ENCODE measurements at regions not wholly inside any gene's neighbourhood (a gene's known extent, or its start where the extent isn't known, plus 50 kb on each side); places are given as distances from the start of the nearest gene placed in this dataset.

GRCh38 chr5:64110222-64110621, 55.4 kb upstream of the RNF180 start:
- DNase-seq, result no peak
- H2AFZ ChIP-seq (ENCODE audit: low read depth, low read length), result no peak overlapping the region
- H3K27ac ChIP-seq (ENCODE audit: low read length, poor library complexity, severe bottlenecking), result no peak overlapping the region
- H2BK5ac ChIP-seq (ENCODE audit: low read depth, low read length, poor library complexity, severe bottlenecking), result no peak overlapping the region
- H3K4me1 ChIP-seq (ENCODE audit: control insufficient read depth, insufficient read depth, low read depth, low read length), result no peaks in the 10 kb centered on the region
- H3K23ac ChIP-seq (ENCODE audit: low read length in 2 of 2), result no peak overlapping the region
- H3K4me2 ChIP-seq (ENCODE audit: low read length, poor library complexity, severe bottlenecking), result no peak overlapping the region
- no peak overlapping the region for H3K4me3 ChIP-seq (ENCODE audit: insufficient read depth in 1 of 2, low read depth in 1 of 2, low read length in 2 of 2)
- H4K91ac ChIP-seq (ENCODE audit: low read length), result no peak overlapping the region
- no peaks in the 10 kb centered on the region for H3K79me1 ChIP-seq (replicated peaks; ENCODE audit: low read length, poor library complexity, severe bottlenecking)
- no peak overlapping the region for H2BK12ac ChIP-seq (ENCODE audit: low read length in 2 of 2)
- no peak overlapping the region for H3K18ac ChIP-seq (ENCODE audit: low read depth in 1 of 2, low read length in 2 of 2)
- H3K4ac ChIP-seq (ENCODE audit: low read depth in 1 of 2, low read length in 2 of 2), result no peak overlapping the region
- H3K9me3 ChIP-seq (ENCODE audit: control insufficient read depth, low read length), result peaks cover 4% of the 10 kb centered on the region
- H2BK120ac ChIP-seq (ENCODE audit: low read depth, low read length), result no peak overlapping the region
- no peak overlapping the region for H2BK15ac ChIP-seq (ENCODE audit: low read depth, poor library complexity, severe bottlenecking)
- H3K36me3 ChIP-seq (ENCODE audit: control insufficient read depth in 1 of 2, insufficient read depth in 2 of 2, low read depth in 1 of 2, low read length in 2 of 2), result no peaks in the 10 kb centered on the region
- no peak overlapping the region for H3K14ac ChIP-seq (ENCODE audit: low read length in 2 of 2)
- no peak overlapping the region for H2AK5ac ChIP-seq (ENCODE audit: low read length, severe bottlenecking)
- no peak overlapping the region for H3K9ac ChIP-seq (ENCODE audit: low read length)
- WGBS, result 53% methylated on average over 2 of the region's 2 CpGs
- H3K27me3 ChIP-seq (ENCODE audit: control insufficient read depth in 1 of 2, insufficient read depth in 1 of 2, low read length in 2 of 2), result no peaks in the 10 kb centered on the region
- H4K8ac ChIP-seq (ENCODE audit: low read length), result no peak overlapping the region

GRCh38 chr5:64108674-64109073, 57.0 kb upstream of the RNF180 start:
- Histone ChIP-seq H3K18ac (ENCODE audit: low read depth in 1 of 2, low read length in 2 of 2) (no peak overlapping the region), H3K36me3 (ENCODE audit: control insufficient read depth in 1 of 2, insufficient read depth in 2 of 2, low read depth in 1 of 2, low read length in 2 of 2) (no peaks in the 10 kb centered on the region), H2BK15ac (ENCODE audit: low read depth, poor library complexity, severe bottlenecking) (no peak overlapping the region), H2AFZ (ENCODE audit: low read depth, low read length) (no peak overlapping the region), H3K4ac (ENCODE audit: low read depth in 1 of 2, low read length in 2 of 2) (no peak overlapping the region), H3K4me1 (ENCODE audit: control insufficient read depth, insufficient read depth, low read depth, low read length) (no peaks in the 10 kb centered on the region), H3K27ac (ENCODE audit: low read length, poor library complexity, severe bottlenecking) (no peak overlapping the region), H3K79me1 (replicated peaks; ENCODE audit: low read length, poor library complexity, severe bottlenecking) (no peaks in the 10 kb centered on the region), H2AK5ac (ENCODE audit: low read length, severe bottlenecking) (no peak overlapping the region), H3K9ac (ENCODE audit: low read length) (no peak overlapping the region), H3K27me3 (ENCODE audit: control insufficient read depth in 1 of 2, insufficient read depth in 1 of 2, low read length in 2 of 2) (no peaks in the 10 kb centered on the region), H3K4me3 (ENCODE audit: insufficient read depth in 1 of 2, low read depth in 1 of 2, low read length in 2 of 2) (no peak overlapping the region), H4K91ac (ENCODE audit: low read length) (no peak overlapping the region), H3K14ac (ENCODE audit: low read length in 2 of 2) (no peak overlapping the region), H2BK120ac (ENCODE audit: low read depth, low read length) (no peak overlapping the region), H2BK5ac (ENCODE audit: low read depth, low read length, poor library complexity, severe bottlenecking) (no peak overlapping the region), H4K8ac (ENCODE audit: low read length) (no peak overlapping the region), H3K9me3 (ENCODE audit: control insufficient read depth, low read length) (peaks cover 4% of the 10 kb centered on the region), H2BK12ac (ENCODE audit: low read length in 2 of 2) (no peak overlapping the region), H3K4me2 (ENCODE audit: low read length, poor library complexity, severe bottlenecking) (no peak overlapping the region), H3K23ac (ENCODE audit: low read length in 2 of 2) (no peak overlapping the region)
- WGBS, result 83% methylated on average over 3 of the region's 4 CpGs
- no peak for DNase-seq

- H3K9ac ChIP-seq (ENCODE audit: low read length), result no peak overlapping the region
- H2AFZ ChIP-seq (ENCODE audit: low read depth, low read length), result no peak overlapping the region
- H3K4me3 ChIP-seq (ENCODE audit: insufficient read depth in 1 of 2, low read depth in 1 of 2, low read length in 2 of 2), result no peak overlapping the region
- no peak overlapping the region for H4K91ac ChIP-seq (ENCODE audit: low read length)
- no peak overlapping the region for H3K27ac ChIP-seq (ENCODE audit: low read length, poor library complexity, severe bottlenecking)
- H3K36me3 ChIP-seq (ENCODE audit: control insufficient read depth in 1 of 2, insufficient read depth in 2 of 2, low read depth in 1 of 2, low read length in 2 of 2), result no peaks in the 10 kb centered on the region
- DNase-seq, result no peak
- H2BK12ac ChIP-seq (ENCODE audit: low read length in 2 of 2), result no peak overlapping the region
- H3K79me1 ChIP-seq (replicated peaks; ENCODE audit: low read length, poor library complexity, severe bottlenecking), result no peaks in the 10 kb centered on the region
- no peaks in the 10 kb centered on the region for H3K9me3 ChIP-seq (ENCODE audit: control insufficient read depth, low read length)
- no peak overlapping the region for H3K18ac ChIP-seq (ENCODE audit: low read depth in 1 of 2, low read length in 2 of 2)
- H3K27me3 ChIP-seq (ENCODE audit: control insufficient read depth in 1 of 2, insufficient read depth in 1 of 2, low read length in 2 of 2), result no peaks in the 10 kb centered on the region
- no peak overlapping the region for H3K23ac ChIP-seq (ENCODE audit: low read length in 2 of 2)
- 33% methylated on average over 1 of the region's 1 CpG for WGBS
- no peak overlapping the region for H3K4me2 ChIP-seq (ENCODE audit: low read length, poor library complexity, severe bottlenecking)
- no peak overlapping the region for H3K4ac ChIP-seq (ENCODE audit: low read depth in 1 of 2, low read length in 2 of 2)
- H3K4me1 ChIP-seq (ENCODE audit: control insufficient read depth, insufficient read depth, low read depth, low read length), result no peaks in the 10 kb centered on the region
- H3K14ac ChIP-seq (ENCODE audit: low read length in 2 of 2), result no peak overlapping the region
- no peak overlapping the region for H2AK5ac ChIP-seq (ENCODE audit: low read length, severe bottlenecking)
- no peak overlapping the region for H2BK5ac ChIP-seq (ENCODE audit: low read depth, low read length, poor library complexity, severe bottlenecking)
- no peak overlapping the region for H4K8ac ChIP-seq (ENCODE audit: low read length)
- no peak overlapping the region for H2BK120ac ChIP-seq (ENCODE audit: low read depth, low read length)
- no peak overlapping the region for H2BK15ac ChIP-seq (ENCODE audit: low read depth, poor library complexity, severe bottlenecking)
These were observed 65.4 kb upstream of the RNF180 start for GRCh38 chr5:64100203-64100602.

- Histone ChIP-seq H3K4me3 (ENCODE audit: insufficient read depth in 1 of 2, low read depth in 1 of 2, low read length in 2 of 2) (no peak overlapping the region), H3K79me1 (replicated peaks; ENCODE audit: low read length, poor library complexity, severe bottlenecking) (no peaks in the 10 kb centered on the region), H3K4me2 (ENCODE audit: low read length, poor library complexity, severe bottlenecking) (no peak overlapping the region), H2AK5ac (ENCODE audit: low read length, severe bottlenecking) (no peak overlapping the region), H3K9me3 (ENCODE audit: control insufficient read depth, low read length) (no peaks in the 10 kb centered on the region), H2BK120ac (ENCODE audit: low read depth, low read length) (no peak overlapping the region), H4K91ac (ENCODE audit: low read length) (no peak overlapping the region), H3K9ac (ENCODE audit: low read length) (no peak overlapping the region), H3K4me1 (ENCODE audit: control insufficient read depth, insufficient read depth, low read depth, low read length) (no peaks in the 10 kb centered on the region), H3K4ac (ENCODE audit: low read depth in 1 of 2, low read length in 2 of 2) (no peak overlapping the region), H3K36me3 (ENCODE audit: control insufficient read depth in 1 of 2, insufficient read depth in 2 of 2, low read depth in 1 of 2, low read length in 2 of 2) (no peaks in the 10 kb centered on the region), H2BK15ac (ENCODE audit: low read depth, poor library complexity, severe bottlenecking) (no peak overlapping the region), H2BK12ac (ENCODE audit: low read length in 2 of 2) (no peak overlapping the region), H3K27me3 (ENCODE audit: control insufficient read depth in 1 of 2, insufficient read depth in 1 of 2, low read length in 2 of 2) (no peaks in the 10 kb centered on the region), H4K8ac (ENCODE audit: low read length) (no peak overlapping the region), H2AFZ (ENCODE audit: low read depth, low read length) (no peak overlapping the region), H3K27ac (ENCODE audit: low read length, poor library complexity, severe bottlenecking) (no peak overlapping the region), H3K14ac (ENCODE audit: low read length in 2 of 2) (no peak overlapping the region), H3K23ac (ENCODE audit: low read length in 2 of 2) (no peak overlapping the region), H2BK5ac (ENCODE audit: low read depth, low read length, poor library complexity, severe bottlenecking) (no peak overlapping the region), H3K18ac (ENCODE audit: low read depth in 1 of 2, low read length in 2 of 2) (no peak overlapping the region)
- no peak for DNase-seq
These were observed 68.9 kb upstream of the RNF180 start for GRCh38 chr5:64096771-64097170.
